ENCODE measurements at regions not wholly inside any gene's neighbourhood (a gene's known extent, or its start where the extent isn't known, plus 50 kb on each side); places are given as distances from the start of the nearest gene placed in this dataset.

- TF ChIP-seq, protein P1, sequence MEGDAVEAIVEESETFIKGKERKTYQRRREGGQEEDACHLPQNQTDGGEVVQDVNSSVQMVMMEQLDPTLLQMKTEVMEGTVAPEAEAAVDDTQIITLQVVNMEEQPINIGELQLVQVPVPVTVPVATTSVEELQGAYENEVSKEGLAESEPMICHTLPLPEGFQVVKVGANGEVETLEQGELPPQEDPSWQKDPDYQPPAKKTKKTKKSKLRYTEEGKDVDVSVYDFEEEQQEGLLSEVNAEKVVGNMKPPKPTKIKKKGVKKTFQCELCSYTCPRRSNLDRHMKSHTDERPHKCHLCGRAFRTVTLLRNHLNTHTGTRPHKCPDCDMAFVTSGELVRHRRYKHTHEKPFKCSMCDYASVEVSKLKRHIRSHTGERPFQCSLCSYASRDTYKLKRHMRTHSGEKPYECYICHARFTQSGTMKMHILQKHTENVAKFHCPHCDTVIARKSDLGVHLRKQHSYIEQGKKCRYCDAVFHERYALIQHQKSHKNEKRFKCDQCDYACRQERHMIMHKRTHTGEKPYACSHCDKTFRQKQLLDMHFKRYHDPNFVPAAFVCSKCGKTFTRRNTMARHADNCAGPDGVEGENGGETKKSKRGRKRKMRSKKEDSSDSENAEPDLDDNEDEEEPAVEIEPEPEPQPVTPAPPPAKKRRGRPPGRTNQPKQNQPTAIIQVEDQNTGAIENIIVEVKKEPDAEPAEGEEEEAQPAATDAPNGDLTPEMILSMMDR (IDR thresholded peaks at IDR 0.05; ENCODE audit: borderline replicate concordance, extremely low read depth, low read length, poor library complexity, severe bottlenecking), result no peak
- no peak for TF ChIP-seq EZH2 (IDR thresholded peaks at IDR 0.05; ENCODE audit: borderline replicate concordance, low read depth, low read length, severe bottlenecking)
These were observed 97.9 kb upstream of the ZNF469 start for GRCh38 chr16:88284626-88285513.
